SK-N-SH (cell line): ENCODE measurements at regions not wholly inside any gene's neighbourhood (a gene's known extent, or its start where the extent isn't known, plus 50 kb on each side); places are given as distances from the start of the nearest gene placed in this dataset.

ENCODE experiments used
- CTCF ChIA-PET: fragments of 300-600, 350-600 bp; formaldehyde crosslinking; extraction: SDS; loops from one replicate; lab custom pipeline; 2021; lab: Yijun Ruan, JAX
- POLR2A ChIA-PET: fragments of 350-600 bp; sonication (Branson Sonifier 250); formaldehyde crosslinking; extraction: SDS; loops from one replicate; lab custom pipeline; 2020; ENCODE audit warnings: antibody characterized with exemption, inconsistent platforms; lab: Yijun Ruan, JAX
- DNase-seq: peaks from one replicate; pipeline ENCODE4 v3.0.0; 2012
- H2AFZ ChIP-seq: fragments of 200-600 bp; sonication (generic); 2 replicates; pipeline ENCODE4 v1.8.1; 2016; ENCODE audit warnings: antibody characterized with exemption, mild to moderate bottlenecking, low read depth
- H3F3A ChIP-seq: fragments of 200-600 bp; sonication (generic); replicated peaks from 2 replicates; pipeline ENCODE3; 2016; ENCODE audit warnings: antibody characterized with exemption, mild to moderate bottlenecking; ENCODE audit not compliant: insufficient read depth
- H3K27ac ChIP-seq, 2 experiments: fragments of 200-500 bp in 1 of 2; fragments of 200-600 bp in 1 of 2; sonication (Bioruptor generic) in 1 of 2; sonication (generic), shearing (Covaris generic) in 1 of 2; 2 replicates each; pipeline versions ENCODE4 v1.5.1 to v1.6.1; 2014 to 2016; ENCODE audit warnings: low read depth in 2 of 2, inconsistent platforms in 1 of 2, low read length in 1 of 2, mild to moderate bottlenecking in 1 of 2, mixed read lengths in 1 of 2
- H3K27me3 ChIP-seq: fragments of 200-600 bp; sonication (generic), shearing (Covaris generic); 2 replicates; pipeline ENCODE4 v1.6.1; 2016; ENCODE audit warnings: mixed run types; ENCODE audit not compliant: insufficient read depth
- H3K36me3 ChIP-seq, 2 experiments: fragments of 200-500 bp in 1 of 2; fragments of 200-600 bp in 1 of 2; sonication (Bioruptor generic) in 1 of 2; sonication (generic) in 1 of 2; replicated peaks in 1 of 2; 2 replicates each; pipeline versions ENCODE3 to v1.5.1; 2014 to 2016; ENCODE audit warnings: low read length in 1 of 2, mild to moderate bottlenecking in 1 of 2; ENCODE audit not compliant: insufficient read depth in 2 of 2, control insufficient read depth in 1 of 2
- H3K4me1 ChIP-seq, 2 experiments: fragments of 200-500 bp in 1 of 2; fragments of 200-600 bp in 1 of 2; sonication (Bioruptor generic) in 1 of 2; sonication (generic), shearing (Covaris generic) in 1 of 2; 2 replicates each; pipeline versions ENCODE4 v1.5.1 to v1.6.1; 2014 to 2016; ENCODE audit warnings: low read depth in 1 of 2, low read length in 1 of 2, mixed run types in 1 of 2; ENCODE audit not compliant: insufficient read depth in 2 of 2, control insufficient read depth in 1 of 2
- H3K4me2 ChIP-seq: fragments of 200-600 bp; sonication (generic), shearing (Covaris generic); 2 replicates; pipeline ENCODE4 v1.6.1; 2017; ENCODE audit warnings: mixed run types
- H3K4me3 ChIP-seq, 2 experiments: fragments of 200-500 bp in 1 of 2; fragments of 200-600 bp in 1 of 2; sonication (Bioruptor generic) in 1 of 2; sonication (generic), shearing (Covaris generic) in 1 of 2; 2 replicates each; pipeline versions ENCODE4 v1.5.1 to v1.8.1; 2014 to 2016; ENCODE audit warnings: low read depth in 2 of 2, inconsistent platforms in 1 of 2, low read length in 1 of 2, mild to moderate bottlenecking in 1 of 2, mixed read lengths in 1 of 2, moderate library complexity in 1 of 2
- H3K79me2 ChIP-seq: fragments of 200-600 bp; sonication (generic); 2 replicates; pipeline ENCODE4 v1.8.1; 2017; ENCODE audit warnings: mild to moderate bottlenecking; ENCODE audit not compliant: insufficient read depth
- H3K9ac ChIP-seq: fragments of 200-600 bp; sonication (generic); 2 replicates; pipeline ENCODE4 v1.6.1; 2017; ENCODE audit warnings: mixed run types
- H3K9me2 ChIP-seq: fragments of 200-600 bp; sonication (generic); 2 replicates; pipeline ENCODE4 v1.6.1; 2017; ENCODE audit warnings: mixed run types
- H3K9me3 ChIP-seq: fragments of 200-600 bp; sonication (generic); 2 replicates; pipeline ENCODE4 v1.6.1; 2017; ENCODE audit warnings: mixed run types, mild to moderate bottlenecking, moderate library complexity
- H4K20me1 ChIP-seq: fragments of 200-600 bp; sonication (generic); 2 replicates; pipeline ENCODE4 v1.6.1; 2017; ENCODE audit warnings: mild to moderate bottlenecking, mixed run types; ENCODE audit not compliant: insufficient read depth
- CHD2 ChIP-seq: fragments of 150-350 bp; IDR thresholded peaks from 2 replicates; pipeline ENCODE4 v1.6.1; 2018; ENCODE audit warnings: low read length; ENCODE audit not compliant: partially characterized antibody
- ELF1 ChIP-seq: IDR thresholded peaks from 2 replicates; pipeline ENCODE4 v1.4.0; 2012
- EP300 ChIP-seq, 2 experiments: IDR thresholded peaks; 2 replicates each; pipeline versions ENCODE4 v1.4.0 to v1.6.1; 2012; ENCODE audit warnings: borderline replicate concordance in 1 of 2, low read depth in 1 of 2, low read length in 1 of 2
- EZH2phosphoT487 ChIP-seq: fragments of 200-600 bp; sonication (generic); IDR thresholded peaks from 2 replicates; pipeline ENCODE4 v1.6.1; 2017; ENCODE audit warnings: low read depth, mixed run types, mild to moderate bottlenecking, antibody characterized with exemption, moderate library complexity, borderline replicate concordance
- FOSL2 ChIP-seq: IDR thresholded peaks from 2 replicates; pipeline ENCODE4 v1.4.0; 2012; ENCODE audit warnings: low read depth, mild to moderate bottlenecking, moderate library complexity, borderline replicate concordance
- FOXJ3 ChIP-seq: sonication (generic); formaldehyde crosslinking; IDR thresholded peaks from 2 replicates; pipeline ENCODE4 v1.5.1; 2020; ENCODE audit warnings: mild to moderate bottlenecking, missing genetic modification reagents
- GATA2 ChIP-seq: sonication (generic); formaldehyde crosslinking; IDR thresholded peaks from 2 replicates; pipeline ENCODE4 v1.5.0; 2020; ENCODE audit warnings: mild to moderate bottlenecking, missing genetic modification reagents
- MXI1 ChIP-seq: IDR thresholded peaks from 2 replicates; pipeline ENCODE4 v1.6.1; 2012; ENCODE audit warnings: mild to moderate bottlenecking, low read depth, low read length, improper control_type of control experiment
- NFIC ChIP-seq: IDR thresholded peaks from 2 replicates; pipeline ENCODE4 v1.4.0; 2012; ENCODE audit warnings: borderline replicate concordance
- POLR2AphosphoS5 ChIP-seq: IDR thresholded peaks from 2 replicates; pipeline ENCODE4 v1.6.1; 2012; ENCODE audit warnings: low read depth, low read length
- RFX5 ChIP-seq: IDR thresholded peaks from 2 replicates; pipeline ENCODE4 v1.6.1; 2012; ENCODE audit warnings: mild to moderate bottlenecking, improper control_type of control experiment, low read length
- TCF12 ChIP-seq: IDR thresholded peaks from 2 replicates; pipeline ENCODE4 v1.4.0; 2012
- TEAD4 ChIP-seq: IDR thresholded peaks from 2 replicates; pipeline ENCODE4 v1.4.0; 2012; ENCODE audit warnings: mild to moderate bottlenecking, borderline replicate concordance; ENCODE audit not compliant: insufficient read depth
- YY1 ChIP-seq: IDR thresholded peaks from 2 replicates; pipeline ENCODE4 v1.4.0; 2012; ENCODE audit warnings: low read depth, mild to moderate bottlenecking
- ZBTB33 ChIP-seq: IDR thresholded peaks from 2 replicates; pipeline ENCODE4 v1.4.0; 2012; ENCODE audit warnings: low read depth, borderline replicate concordance
- WGBS: methylation state at CpG from one replicate; pipeline ENCODE4 v1.1.6; 2017; ENCODE audit warnings: low lambda C conversion rate; 5-methylcytosine and 5-hydroxymethylcytosine counted together
- TF ChIP-seq, protein P1 (sequence below): IDR thresholded peaks from 2 replicates; pipeline ENCODE4 v1.6.1; 2012; ENCODE audit warnings: mild to moderate bottlenecking, low read depth, low read length, moderate library complexity
- TF ChIP-seq, protein P2 (sequence below): IDR thresholded peaks from 2 replicates; pipeline ENCODE4 v1.4.0; 2012; ENCODE audit warnings: low read depth, borderline replicate concordance
- TF ChIP-seq, protein P3 (sequence below): fragments of 200-600 bp; sonication (generic); IDR thresholded peaks from 2 replicates; pipeline ENCODE4 v1.6.1; 2017; ENCODE audit warnings: antibody characterized with exemption, mild to moderate bottlenecking, moderate library complexity
- TF ChIP-seq, protein P4 (sequence below): fragments of 150-350 bp; IDR thresholded peaks from 2 replicates; pipeline ENCODE4 v1.6.1; 2017; ENCODE audit warnings: antibody characterized with exemption, low read length, low read depth, borderline replicate concordance

- 94% methylated on average over 5 of the region's 5 CpGs for WGBS
- POLR2A ChIA-PET: no interaction called here
- CTCF ChIA-PET: interaction anchor here (2.1 to 3.3 kb wide), 2 partner anchors 27 to 28 kb away, joined by 6 to 16 read pairs; no protein-coding TSS in a partner anchor
These were observed 78.9 kb upstream of the BEND6 start for GRCh38 chr6:56875961-56876360.

GRCh38 chr6:56875523-56875922 is 79.4 kb upstream of the BEND6 start:
- no peaks in the 10 kb centered on the region for H3F3A ChIP-seq
- H3K4me2 ChIP-seq: no peak overlapping the region
- H2AFZ ChIP-seq: no peak overlapping the region
- CTCF ChIA-PET: interaction anchor here (0.8 to 3.3 kb wide), 2 partner anchors 24 to 27 kb away, joined by 3 to 16 read pairs; no protein-coding TSS in a partner anchor
- H4K20me1 ChIP-seq: no peaks in the 10 kb centered on the region
- H3K4me1 ChIP-seq: no peaks in the 10 kb centered on the region
- H3K79me2 ChIP-seq: peaks cover 13% of the 10 kb centered on the region; the same call in 1 of the 2 replicates
- H3K9me3 ChIP-seq: no peaks in the 10 kb centered on the region
- 89% methylated on average over 1 of the region's 1 CpG for WGBS
- H3K4me3 ChIP-seq: no peak overlapping the region
- POLR2A ChIA-PET: no interaction called here
- H3K9me2 ChIP-seq: no peaks in the 10 kb centered on the region
- H3K27me3 ChIP-seq: no peaks in the 10 kb centered on the region
- peaks cover 0 to 10% of the 10 kb centered on the region in 2 experiments for H3K36me3 ChIP-seq
- DNase-seq: no peak
- no peak overlapping the region for H3K9ac ChIP-seq
- TF ChIP-seq GATA2 (CRISPR knock-in tag): no peak
- TF ChIP-seq, protein P1, sequence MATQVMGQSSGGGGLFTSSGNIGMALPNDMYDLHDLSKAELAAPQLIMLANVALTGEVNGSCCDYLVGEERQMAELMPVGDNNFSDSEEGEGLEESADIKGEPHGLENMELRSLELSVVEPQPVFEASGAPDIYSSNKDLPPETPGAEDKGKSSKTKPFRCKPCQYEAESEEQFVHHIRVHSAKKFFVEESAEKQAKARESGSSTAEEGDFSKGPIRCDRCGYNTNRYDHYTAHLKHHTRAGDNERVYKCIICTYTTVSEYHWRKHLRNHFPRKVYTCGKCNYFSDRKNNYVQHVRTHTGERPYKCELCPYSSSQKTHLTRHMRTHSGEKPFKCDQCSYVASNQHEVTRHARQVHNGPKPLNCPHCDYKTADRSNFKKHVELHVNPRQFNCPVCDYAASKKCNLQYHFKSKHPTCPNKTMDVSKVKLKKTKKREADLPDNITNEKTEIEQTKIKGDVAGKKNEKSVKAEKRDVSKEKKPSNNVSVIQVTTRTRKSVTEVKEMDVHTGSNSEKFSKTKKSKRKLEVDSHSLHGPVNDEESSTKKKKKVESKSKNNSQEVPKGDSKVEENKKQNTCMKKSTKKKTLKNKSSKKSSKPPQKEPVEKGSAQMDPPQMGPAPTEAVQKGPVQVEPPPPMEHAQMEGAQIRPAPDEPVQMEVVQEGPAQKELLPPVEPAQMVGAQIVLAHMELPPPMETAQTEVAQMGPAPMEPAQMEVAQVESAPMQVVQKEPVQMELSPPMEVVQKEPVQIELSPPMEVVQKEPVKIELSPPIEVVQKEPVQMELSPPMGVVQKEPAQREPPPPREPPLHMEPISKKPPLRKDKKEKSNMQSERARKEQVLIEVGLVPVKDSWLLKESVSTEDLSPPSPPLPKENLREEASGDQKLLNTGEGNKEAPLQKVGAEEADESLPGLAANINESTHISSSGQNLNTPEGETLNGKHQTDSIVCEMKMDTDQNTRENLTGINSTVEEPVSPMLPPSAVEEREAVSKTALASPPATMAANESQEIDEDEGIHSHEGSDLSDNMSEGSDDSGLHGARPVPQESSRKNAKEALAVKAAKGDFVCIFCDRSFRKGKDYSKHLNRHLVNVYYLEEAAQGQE: no peak
- no peak for TF ChIP-seq FOSL2
- TF ChIP-seq, protein P2, sequence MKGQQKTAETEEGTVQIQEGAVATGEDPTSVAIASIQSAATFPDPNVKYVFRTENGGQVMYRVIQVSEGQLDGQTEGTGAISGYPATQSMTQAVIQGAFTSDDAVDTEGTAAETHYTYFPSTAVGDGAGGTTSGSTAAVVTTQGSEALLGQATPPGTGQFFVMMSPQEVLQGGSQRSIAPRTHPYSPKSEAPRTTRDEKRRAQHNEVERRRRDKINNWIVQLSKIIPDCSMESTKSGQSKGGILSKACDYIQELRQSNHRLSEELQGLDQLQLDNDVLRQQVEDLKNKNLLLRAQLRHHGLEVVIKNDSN: no peak
- TF ChIP-seq, protein P3, sequence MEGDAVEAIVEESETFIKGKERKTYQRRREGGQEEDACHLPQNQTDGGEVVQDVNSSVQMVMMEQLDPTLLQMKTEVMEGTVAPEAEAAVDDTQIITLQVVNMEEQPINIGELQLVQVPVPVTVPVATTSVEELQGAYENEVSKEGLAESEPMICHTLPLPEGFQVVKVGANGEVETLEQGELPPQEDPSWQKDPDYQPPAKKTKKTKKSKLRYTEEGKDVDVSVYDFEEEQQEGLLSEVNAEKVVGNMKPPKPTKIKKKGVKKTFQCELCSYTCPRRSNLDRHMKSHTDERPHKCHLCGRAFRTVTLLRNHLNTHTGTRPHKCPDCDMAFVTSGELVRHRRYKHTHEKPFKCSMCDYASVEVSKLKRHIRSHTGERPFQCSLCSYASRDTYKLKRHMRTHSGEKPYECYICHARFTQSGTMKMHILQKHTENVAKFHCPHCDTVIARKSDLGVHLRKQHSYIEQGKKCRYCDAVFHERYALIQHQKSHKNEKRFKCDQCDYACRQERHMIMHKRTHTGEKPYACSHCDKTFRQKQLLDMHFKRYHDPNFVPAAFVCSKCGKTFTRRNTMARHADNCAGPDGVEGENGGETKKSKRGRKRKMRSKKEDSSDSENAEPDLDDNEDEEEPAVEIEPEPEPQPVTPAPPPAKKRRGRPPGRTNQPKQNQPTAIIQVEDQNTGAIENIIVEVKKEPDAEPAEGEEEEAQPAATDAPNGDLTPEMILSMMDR: no peak
- no peak for TF ChIP-seq TCF12
- TF ChIP-seq EP300 (IDR thresholded peaks at IDR 0.05; ENCODE audit: borderline replicate concordance in 1 of 2, low read depth in 1 of 2, low read length in 1 of 2): no peak
- TF ChIP-seq, protein P4, sequence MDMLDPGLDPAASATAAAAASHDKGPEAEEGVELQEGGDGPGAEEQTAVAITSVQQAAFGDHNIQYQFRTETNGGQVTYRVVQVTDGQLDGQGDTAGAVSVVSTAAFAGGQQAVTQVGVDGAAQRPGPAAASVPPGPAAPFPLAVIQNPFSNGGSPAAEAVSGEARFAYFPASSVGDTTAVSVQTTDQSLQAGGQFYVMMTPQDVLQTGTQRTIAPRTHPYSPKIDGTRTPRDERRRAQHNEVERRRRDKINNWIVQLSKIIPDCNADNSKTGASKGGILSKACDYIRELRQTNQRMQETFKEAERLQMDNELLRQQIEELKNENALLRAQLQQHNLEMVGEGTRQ: no peak
- TF ChIP-seq TEAD4: no peak
- no peak for TF ChIP-seq MXI1
- no peak for TF ChIP-seq RFX5
- no peak for TF ChIP-seq ELF1
- TF ChIP-seq NFIC: no peak
- TF ChIP-seq FOXJ3 (CRISPR knock-in tag): no peak
- no peak for TF ChIP-seq CHD2
- TF ChIP-seq POLR2AphosphoS5: no peak
- TF ChIP-seq ZBTB33: no peak
- no peak for TF ChIP-seq EZH2phosphoT487
- H3K27ac ChIP-seq: no peak overlapping the region

More at GRCh38 chr6:56875961-56876360, 78.9 kb upstream of the BEND6 start:
- Histone ChIP-seq H3K9me3 (no peaks in the 10 kb centered on the region), H2AFZ (no peak overlapping the region), H3K27ac (no peak overlapping the region)
- TF ChIP-seq YY1: no peak
- TF ChIP-seq ELF1: no peak
- TF ChIP-seq, all 33 proteins: peak for 0
- Histone ChIP-seq H3K4me1 (no peaks in the 10 kb centered on the region), H3K9ac (no peak overlapping the region), H3K4me2 (no peak overlapping the region), H3K9me2 (no peaks in the 10 kb centered on the region), H3K36me3 (peaks cover 0 to 10% of the 10 kb centered on the region in 2 experiments), H3K79me2 (peaks cover 10% of the 10 kb centered on the region; the same call in 1 of the 2 replicates), H3K4me3 (no peak overlapping the region), H3K27me3 (no peaks in the 10 kb centered on the region), H4K20me1 (no peaks in the 10 kb centered on the region), H3F3A (no peaks in the 10 kb centered on the region)
- no peak for DNase-seq
